GM12891 (cell line): ENCODE measurements at regions not wholly inside any gene's neighbourhood (a gene's known extent, or its start where the extent isn't known, plus 50 kb on each side); places are given as distances from the start of the nearest gene placed in this dataset.

Experiments used
- POLR2A ChIP-seq: IDR thresholded peaks from 2 replicates; pipeline ENCODE4 v1.6.1; 2011; ENCODE audit warnings: low read depth, low read length, control low read depth
- POLR2AphosphoS5 ChIP-seq: IDR thresholded peaks from 2 replicates; pipeline ENCODE4 v1.6.1; 2011; ENCODE audit warnings: low read depth, low read length, control low read depth
- SPI1 ChIP-seq: IDR thresholded peaks from 2 replicates; pipeline ENCODE4 v1.6.1; 2011; ENCODE audit warnings: low read depth, low read length, control low read depth

DNA sequence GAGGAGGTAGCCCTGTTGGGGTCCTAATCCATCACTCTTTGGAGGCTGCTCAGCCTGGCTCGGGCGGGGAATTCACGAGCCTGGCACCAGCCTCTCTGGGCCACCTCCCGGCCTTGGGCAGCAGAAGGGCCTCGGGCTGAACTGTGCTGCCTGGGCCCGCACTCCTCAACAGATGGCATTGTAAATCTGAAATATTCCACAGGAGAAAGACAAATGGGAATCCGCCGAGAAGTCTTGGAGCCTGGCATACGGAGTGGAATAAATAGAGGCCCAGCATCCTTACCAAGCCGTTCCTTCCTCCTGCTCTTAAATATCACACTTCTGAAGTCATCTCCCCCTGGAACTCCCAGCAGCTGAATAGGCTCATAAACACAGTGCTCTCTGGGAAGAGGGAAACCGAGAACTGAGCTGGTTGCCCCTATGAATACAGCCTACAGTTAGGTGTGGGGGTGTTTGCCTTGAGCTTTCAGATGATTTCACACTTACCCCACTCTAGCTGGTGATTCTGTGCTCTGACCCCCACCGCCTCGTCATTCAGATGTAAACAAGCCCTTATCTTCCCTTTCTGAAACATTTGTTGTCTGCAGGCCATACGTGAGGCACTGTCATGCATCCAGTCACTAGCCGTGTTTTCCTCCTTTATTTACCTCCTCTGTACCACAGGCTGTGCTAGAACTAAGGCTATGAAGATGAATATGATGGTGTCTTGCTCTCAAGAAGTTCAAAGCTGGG, 455.0 kb upstream of the CLINT1 start:
- TF ChIP-seq POLR2A (no peak), POLR2AphosphoS5 (no peak), SPI1 (no peak)
